Brain microvascular endothelial cell (primary cell): ENCODE measurements at regions not wholly inside any gene's neighbourhood (a gene's known extent, or its start where the extent isn't known, plus 50 kb on each side); places are given as distances from the start of the nearest gene placed in this dataset.

Experiments
- DNase-seq: peaks from one replicate; pipeline ENCODE4 v3.0.0-alpha.2; 2020
- H3K27ac ChIP-seq: fragments of 250-450 bp; sonication (Bioruptor Pico); 2 replicates; pipeline ENCODE4 v1.5.1; 2020; ENCODE audit warnings: mild to moderate bottlenecking, moderate library complexity
- H3K27me3 ChIP-seq: fragments of 250-450 bp; sonication (Bioruptor Pico); replicated peaks from 2 replicates; pipeline ENCODE4 v1.5.1; 2020; ENCODE audit warnings: mild to moderate bottlenecking
- H3K36me3 ChIP-seq: fragments of 250-450 bp; sonication (Bioruptor Pico); replicated peaks from 2 replicates; pipeline ENCODE4 v1.5.1; 2020; ENCODE audit warnings: mild to moderate bottlenecking
- H3K4me3 ChIP-seq: 2 replicates; pipeline ENCODE4 v1.5.1; 2011; ENCODE audit warnings: low read depth, mild to moderate bottlenecking, control low read depth, low read length, moderate library complexity
- CTCF ChIP-seq: IDR thresholded peaks from 2 replicates; pipeline ENCODE4 v1.5.1; 2011; ENCODE audit warnings: low read depth, mild to moderate bottlenecking, moderate library complexity, low read length, control low read depth, inconsistent platforms; ENCODE audit errors: missing control alignments
- in situ Hi-C: cut with HindIII; loops from 2 replicates; pipeline ENCODE4 v1.10.0; 2017; ENCODE audit warnings: low sequenced_read_pairs, low pct_ligation_motif_present

- Histone ChIP-seq H3K4me3 (no peak overlapping the region), H3K27ac (no peak overlapping the region), H3K36me3 (no peaks in the 10 kb centered on the region), H3K27me3 (no peaks in the 10 kb centered on the region)
- no peak for DNase-seq
- no peak for TF ChIP-seq CTCF
- in situ Hi-C loops: no loop called here
Observed at GRCh38 chr2:80830891-80831290, 526.3 kb upstream of the LRRTM1 start.

GRCh38 chr2:80822999-80823398 is 518.4 kb upstream of the LRRTM1 start:
- H3K4me3 ChIP-seq: no peak overlapping the region
- in situ Hi-C loops: no loop called here
- H3K27me3 ChIP-seq: no peaks in the 10 kb centered on the region
- no peaks in the 10 kb centered on the region for H3K36me3 ChIP-seq
- DNase-seq: no peak
- no peak for TF ChIP-seq CTCF
- H3K27ac ChIP-seq: no peak overlapping the region

- no peak overlapping the region for H3K4me3 ChIP-seq
- DNase-seq: no peak
- in situ Hi-C loops: no loop called here
- H3K27me3 ChIP-seq: no peaks in the 10 kb centered on the region
- no peaks in the 10 kb centered on the region for H3K36me3 ChIP-seq
- no peak for TF ChIP-seq CTCF
- H3K27ac ChIP-seq: no peak overlapping the region
Observed at GRCh38 chr2:80815259-80815658, 510.7 kb upstream of the LRRTM1 start.

GRCh38 chr2:80786584-80786983 is 482.0 kb upstream of the LRRTM1 start:
- Histone ChIP-seq H3K36me3 (no peaks in the 10 kb centered on the region), H3K27ac (no peak overlapping the region), H3K27me3 (no peaks in the 10 kb centered on the region), H3K4me3 (no peak overlapping the region)
- TF ChIP-seq CTCF: no peak
- in situ Hi-C loops: no loop called here
- DNase-seq: no peak

- Histone ChIP-seq H3K27me3 (no peaks in the 10 kb centered on the region), H3K27ac (no peak overlapping the region), H3K4me3 (no peak overlapping the region), H3K36me3 (no peaks in the 10 kb centered on the region)
- no peak for TF ChIP-seq CTCF
- in situ Hi-C loops: no loop called here
- DNase-seq: no peak
Observed at GRCh38 chr2:80778704-80779103, 474.2 kb upstream of the LRRTM1 start.

- Histone ChIP-seq H3K27me3 (no peaks in the 10 kb centered on the region), H3K27ac (no peak overlapping the region), H3K36me3 (no peaks in the 10 kb centered on the region), H3K4me3 (no peak overlapping the region)
- DNase-seq: no peak
- in situ Hi-C loops: no loop called here
- no peak for TF ChIP-seq CTCF
Observed at GRCh38 chr2:80748592-80748991, 444.0 kb upstream of the LRRTM1 start.
